GM18517 (cell line): ENCODE measurements at regions not wholly inside any gene's neighbourhood (a gene's known extent, or its start where the extent isn't known, plus 50 kb on each side); places are given as distances from the start of the nearest gene placed in this dataset.
"Not testable (repeated sequence)": the region's sequence is repeated elsewhere in the genome, so short reads cannot be mapped to it uniquely, and the experiment has no call there.

ENCODE experiments used
- ATAC-seq: cut with Tn5 transposase; IDR thresholded peaks from one replicate; pipeline ENCODE4 v1.9.1; 2021; ENCODE audit warnings: mild to moderate bottlenecking, moderate library complexity; ENCODE audit not compliant: unreplicated experiment

DNA sequence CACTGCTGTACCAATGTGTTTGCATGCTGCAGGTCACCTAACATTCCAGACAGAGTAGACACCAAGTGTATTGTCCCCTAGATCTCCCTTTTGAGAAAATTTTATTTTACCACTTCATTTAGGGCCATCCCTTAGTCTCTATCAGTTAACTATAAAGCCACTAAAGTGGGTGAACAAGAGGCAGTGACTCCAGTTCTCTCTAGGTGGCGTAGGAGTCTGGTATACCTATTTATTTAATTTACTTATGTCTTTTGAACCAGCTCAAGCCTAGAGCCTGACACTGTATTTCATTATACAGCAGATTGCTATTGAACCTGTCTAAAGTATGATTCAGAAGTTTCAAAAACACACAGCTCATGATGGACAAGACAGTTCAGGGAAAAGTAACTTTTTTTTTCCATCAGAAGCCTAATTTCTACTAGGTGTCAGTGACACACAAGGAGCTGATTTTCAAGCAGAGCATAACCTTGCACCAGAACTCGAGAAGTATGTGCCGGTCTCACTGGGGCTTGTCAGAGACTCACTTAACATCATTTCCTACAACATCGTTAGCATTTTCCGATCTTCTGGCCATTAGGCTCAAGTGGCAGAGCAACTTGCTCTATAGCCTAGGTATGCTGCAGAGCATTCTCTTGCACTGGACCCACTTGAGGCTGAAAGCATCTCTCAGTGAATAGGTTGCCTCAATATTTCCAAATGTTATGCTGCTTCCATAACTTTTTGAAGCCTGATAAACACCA, 175.4 kb downstream of the CDC14C start:
- ATAC-seq = no peak

DNA sequence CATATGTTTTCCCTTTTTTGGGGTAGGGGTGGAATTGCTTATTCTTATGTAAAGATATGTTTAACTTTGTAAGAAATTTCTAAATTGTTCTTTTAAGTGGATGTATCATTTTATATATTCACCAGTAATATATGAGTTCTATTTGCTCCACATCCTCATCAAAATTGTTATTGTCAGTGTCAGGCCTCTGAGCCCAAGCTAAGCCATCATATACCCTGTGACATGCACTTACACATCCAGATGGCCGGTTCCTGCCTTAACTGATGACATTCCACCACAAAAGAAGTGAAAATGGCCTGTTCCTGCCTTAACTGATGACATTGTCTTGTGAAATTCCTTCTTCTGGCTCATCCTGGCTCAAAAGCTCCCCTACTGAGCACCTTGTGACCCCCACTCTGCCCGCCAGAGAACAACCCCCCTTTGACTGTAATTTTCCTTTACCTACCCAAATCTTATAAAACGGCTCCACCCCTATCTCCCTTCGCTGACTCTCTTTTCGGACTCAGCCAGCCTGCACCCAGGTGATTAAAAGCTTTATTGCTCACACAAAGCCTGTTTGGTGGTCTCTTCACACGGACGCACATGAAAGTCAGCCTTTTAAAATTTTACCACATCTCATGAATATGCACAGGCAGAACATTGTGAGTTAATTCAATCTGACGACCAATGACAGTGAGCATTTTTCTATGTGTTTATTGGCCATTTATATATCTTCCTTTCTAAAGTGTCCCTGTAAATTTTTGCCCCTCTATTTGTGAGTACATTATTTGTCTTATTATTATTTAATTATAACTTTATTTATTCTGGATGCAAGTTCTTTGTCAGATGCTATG, 176.8 kb downstream of the CDC14C start:
- not testable (repeated sequence) for ATAC-seq

DNA sequence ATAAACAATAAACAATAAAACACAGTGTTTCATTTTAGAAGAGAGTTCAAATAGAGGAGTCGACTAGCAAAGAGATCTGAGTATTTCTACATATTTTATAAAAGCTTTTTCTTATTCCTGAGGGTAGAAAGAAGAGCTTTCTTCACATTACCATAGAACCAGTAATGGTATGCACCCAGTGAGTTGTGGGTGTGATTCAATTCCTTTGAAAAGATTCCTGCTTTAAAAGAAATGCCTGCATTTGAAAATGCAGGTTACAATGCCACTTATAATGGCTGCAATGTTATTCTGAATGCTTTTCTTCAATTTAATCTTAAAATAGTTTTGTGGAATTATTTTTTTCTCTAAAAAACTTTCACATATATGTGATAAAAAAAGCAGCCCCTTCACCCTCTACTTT, 178.1 kb downstream of the CDC14C start:
- no peak for ATAC-seq

DNA sequence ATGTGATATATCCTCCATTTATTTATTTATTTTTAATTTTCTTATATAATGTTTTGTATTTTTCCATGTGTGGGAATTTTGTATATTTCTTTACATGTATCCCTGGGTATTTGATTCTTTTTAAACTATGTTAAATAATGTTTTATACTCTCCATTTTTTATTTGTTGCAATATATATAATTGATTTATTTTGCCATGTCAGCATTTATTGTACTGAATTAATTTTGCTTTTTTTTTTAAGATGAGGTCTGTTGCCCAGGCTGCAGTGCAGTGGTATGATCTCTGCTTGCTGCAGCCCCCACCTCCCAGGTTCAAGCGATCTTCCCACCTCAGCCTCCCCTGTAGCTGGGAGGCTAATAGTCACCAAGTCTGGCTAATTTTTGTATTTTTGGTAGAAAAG, 187.4 kb downstream of the CDC14C start:
- no peak for ATAC-seq

DNA sequence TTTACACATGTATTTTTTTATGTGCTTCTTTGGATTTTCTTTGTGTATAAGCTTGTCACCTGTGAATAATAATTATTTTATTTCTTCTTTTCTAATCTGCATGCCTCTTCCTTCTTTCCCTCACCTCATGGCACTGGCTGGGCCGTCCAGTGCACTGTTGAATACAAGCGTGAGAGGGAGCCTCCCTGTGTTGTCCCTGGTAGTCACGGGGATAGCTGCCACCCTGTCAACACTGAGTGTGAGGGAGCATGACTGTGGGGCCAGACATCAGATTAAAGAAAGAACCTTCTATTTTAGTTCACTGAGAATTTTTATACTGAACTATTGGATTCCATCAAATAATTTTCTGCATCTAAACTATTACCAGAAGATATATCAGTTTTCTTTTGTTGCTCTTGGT, 187.9 kb downstream of the CDC14C start:
- ATAC-seq = no peak

DNA sequence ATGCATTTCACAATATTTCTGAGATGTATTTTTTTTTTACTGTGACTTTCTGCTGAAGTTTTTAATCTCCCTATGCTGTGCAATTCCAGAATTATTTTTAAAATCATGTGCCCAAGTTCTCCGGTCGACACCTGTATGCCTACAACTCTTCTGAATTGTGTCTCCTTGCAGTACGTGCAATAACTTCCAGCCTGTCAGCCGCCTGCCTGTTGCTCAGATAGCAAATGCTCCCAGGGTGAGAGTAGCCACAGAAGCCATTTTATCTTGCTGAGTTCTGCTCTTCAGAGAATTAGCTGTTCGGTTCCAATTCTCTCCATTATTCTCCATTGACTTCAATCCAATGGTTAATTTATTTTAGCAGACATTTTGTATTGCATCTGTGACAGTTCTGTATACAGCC, 188.3 kb downstream of the CDC14C start:
- ATAC-seq = no peak

DNA sequence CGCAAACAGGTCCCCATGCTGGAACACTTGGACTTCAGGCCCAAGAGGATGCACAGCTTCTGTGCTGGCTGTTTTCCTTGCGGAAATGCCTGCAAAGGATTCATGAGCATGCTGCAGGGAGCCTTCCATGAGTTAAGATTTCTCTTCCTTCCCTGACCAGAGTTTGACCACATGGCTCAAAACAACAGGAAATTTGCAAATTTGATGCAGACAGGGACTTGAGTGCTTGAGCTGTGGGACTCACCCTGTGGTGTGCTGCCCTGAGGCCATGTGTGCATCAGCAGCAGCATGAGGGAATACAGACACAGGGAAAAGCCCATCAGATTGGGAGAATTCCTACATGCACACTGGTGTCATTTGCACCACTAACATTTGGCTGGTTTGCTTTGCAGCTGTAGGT, 195.4 kb downstream of the CDC14C start:
- ATAC-seq = no peak

DNA sequence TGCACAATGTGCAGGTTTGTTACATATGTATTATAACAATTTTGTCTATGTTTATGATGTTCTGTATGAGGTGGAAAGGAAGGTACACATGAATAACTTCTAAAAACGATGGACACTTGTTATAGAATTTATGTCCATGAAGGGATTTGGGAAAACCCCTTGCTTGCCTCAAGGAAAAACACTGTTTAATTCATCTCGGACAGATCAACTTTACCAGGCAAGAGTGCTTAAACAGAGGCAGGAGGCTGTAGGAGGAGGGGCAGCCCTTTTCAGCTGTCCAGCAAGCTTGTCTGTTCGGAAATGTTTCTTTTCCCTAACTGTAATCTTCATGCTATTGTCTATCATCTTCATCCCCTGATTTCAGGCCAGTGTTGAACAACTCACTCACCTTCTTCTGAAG, 200.9 kb downstream of the CDC14C start:
- no peak for ATAC-seq

DNA sequence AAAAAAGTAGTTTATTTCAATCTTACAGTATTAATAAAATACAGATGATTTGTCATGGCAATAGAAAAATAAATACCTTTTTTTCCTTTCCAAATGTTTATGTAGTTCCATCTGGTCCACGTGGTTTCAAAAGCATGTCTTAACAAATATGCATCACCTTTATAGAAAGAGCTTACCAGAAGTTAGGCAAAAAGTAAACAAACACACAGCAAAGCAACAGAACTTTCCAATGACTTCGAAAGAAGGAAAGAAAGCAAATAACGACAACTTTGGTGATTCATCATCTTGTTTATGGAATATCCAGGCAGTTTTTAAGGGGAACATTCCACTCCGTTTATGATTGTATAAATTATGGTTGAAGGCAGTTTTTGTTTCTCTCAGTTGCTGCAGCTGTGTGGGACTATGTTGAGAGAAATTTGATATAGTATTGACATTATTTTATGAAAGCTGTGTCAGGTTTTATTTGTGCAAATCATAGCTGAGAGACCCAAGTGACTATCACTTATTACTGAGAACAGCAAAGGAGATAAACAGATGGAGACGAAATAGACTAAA, 203.1 kb downstream of the CDC14C start:
- ATAC-seq = no peak

DNA sequence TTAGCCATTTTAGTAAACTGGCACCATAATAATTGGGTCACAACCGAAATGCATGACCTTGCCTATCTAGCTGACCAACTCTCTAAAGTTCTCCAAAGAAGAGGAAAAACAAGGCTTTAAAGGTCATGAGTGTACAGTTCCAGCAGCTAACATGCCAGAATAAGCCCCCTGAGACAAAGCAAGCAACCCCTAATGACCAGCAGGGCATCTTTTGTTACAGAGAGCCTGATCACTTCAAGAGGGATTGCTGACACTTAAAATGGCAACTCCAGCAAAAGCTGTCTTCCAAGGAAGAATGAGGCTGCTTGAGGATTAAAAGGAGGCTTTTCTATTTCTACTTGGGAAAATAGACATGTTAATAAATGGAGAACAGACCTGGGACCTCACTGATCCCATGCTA, 213.6 kb downstream of the CDC14C start:
- no peak for ATAC-seq

DNA sequence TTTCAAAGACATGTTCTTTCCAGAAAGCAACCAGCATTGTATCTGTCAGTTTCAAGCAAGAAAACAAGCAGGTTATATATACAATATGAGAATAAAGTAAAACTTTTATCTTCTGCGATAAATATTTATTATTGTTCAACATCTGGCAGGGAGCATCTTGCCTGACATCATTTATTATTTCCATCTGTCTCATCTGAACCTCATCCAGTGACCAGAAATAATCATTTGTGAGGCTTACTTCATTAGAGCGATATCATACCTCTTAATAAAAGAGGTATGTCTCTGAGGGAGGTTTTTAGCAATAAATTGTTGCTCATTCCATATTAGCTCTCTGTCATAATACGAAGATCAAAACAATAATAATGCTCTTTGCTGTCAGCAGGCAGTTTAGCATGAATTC, 226.1 kb downstream of the CDC14C start:
- ATAC-seq = no peak

DNA sequence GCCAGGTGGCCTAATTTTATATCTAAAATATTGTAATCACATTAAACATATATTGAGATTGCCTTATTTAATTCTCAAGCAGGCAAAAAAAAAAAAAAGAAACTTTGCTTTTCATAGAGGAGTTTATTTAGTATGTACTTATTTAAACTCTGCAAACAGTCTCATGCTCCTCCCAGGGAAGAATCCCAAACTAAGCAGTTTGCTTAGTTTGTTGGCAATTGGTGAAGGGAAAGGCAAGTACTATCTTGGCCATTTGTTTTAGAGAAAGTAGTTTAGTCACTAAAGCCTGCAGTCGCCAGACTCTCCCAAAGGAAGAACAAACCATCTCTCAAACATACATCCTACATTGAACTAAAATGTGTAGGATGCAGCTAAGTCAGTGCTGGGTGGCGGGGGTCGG, 226.8 kb downstream of the CDC14C start:
- no peak for ATAC-seq

DNA sequence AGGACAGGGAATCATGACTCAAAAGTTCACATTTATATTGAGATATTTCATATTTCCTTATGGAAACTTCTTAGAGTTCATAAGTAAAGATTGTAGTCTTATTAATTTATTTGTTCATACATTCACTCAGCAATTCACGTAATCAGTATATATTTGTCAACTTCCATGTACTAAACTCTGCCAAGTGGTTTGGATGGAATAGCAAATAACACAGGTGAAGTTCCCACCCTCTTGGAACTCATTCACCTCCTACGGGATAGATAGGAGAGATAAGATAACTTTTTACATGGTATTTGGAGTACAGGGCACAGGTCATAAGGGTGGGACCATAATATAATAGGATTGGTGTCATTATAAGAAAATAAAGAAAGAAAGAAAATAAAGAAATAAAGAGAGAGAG, 234.0 kb downstream of the CDC14C start:
- ATAC-seq = no peak

DNA sequence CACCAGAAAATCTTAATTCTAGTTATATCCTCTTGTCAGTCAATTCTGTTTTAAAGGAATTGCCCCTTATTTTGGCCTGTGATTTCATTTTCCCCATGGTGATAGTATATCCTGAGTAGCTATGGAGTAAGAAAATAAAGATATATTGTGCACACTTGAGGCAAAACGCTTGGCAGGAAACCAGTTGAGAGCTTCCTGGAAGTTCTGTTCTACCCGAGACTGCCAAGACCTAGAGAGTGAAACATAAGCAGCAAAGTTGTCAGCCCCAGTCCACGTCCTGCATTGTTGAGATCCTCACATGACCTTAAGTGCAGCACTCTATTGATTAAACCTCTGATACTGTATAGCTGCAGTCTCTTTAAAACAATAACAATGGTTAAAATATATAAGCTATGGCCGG, 235.2 kb downstream of the CDC14C start:
- no peak for ATAC-seq

DNA sequence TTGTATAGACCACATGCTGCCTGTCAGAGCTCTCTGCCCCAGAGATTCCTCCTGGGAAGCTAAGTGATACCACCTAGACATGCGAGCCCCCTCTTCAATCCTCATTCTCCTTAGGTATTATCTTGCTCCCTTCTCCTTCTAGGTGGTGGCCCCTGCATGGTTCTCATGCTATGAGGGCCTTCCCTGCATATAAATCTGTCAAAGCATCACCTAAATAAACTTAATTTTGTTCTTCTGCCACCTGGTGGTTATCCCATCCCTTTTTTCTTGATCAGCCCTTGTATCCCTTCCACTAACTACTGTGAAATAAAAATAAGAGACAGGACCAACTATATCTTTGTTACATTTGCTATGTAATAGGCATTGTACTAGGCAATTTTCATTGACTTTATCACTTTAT, 242.1 kb downstream of the CDC14C start:
- ATAC-seq = no peak

DNA sequence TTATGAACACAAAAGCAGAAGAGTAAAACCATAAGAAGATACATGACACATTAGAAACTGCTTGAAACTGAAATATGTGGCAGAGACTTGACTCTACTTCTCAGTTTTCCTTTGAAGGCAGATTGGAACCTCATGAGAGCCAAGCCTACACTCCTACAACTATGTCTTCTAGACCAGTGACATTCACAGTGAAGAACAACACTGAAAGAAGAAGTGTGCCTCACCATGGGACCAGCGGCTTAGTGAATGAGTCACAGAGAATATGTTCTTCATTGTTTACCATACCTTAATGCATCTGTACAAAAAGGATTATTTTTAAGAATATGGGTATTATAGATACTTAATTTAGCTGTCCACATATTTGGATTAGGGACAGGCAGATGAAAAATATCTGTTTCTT, 248.3 kb downstream of the CDC14C start:
- no peak for ATAC-seq

DNA sequence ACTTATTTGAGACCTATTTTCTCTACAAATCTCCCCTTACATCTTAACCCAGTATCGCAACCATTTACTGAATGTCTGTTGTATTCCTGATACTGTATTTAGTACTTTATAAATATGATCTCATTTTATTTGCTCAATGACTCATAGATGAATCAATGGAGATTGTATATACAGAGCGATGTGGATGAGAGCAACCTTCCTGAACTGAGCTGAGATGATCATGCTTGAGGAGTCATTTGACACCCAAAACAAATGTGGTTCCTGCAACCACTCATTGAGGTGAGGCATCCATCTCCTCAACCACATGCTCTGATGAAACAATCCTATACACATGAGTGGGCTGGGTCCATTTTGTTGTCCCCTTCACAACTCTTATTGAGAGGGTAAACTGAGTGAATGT, 250.0 kb downstream of the CDC14C start:
- no peak for ATAC-seq

DNA sequence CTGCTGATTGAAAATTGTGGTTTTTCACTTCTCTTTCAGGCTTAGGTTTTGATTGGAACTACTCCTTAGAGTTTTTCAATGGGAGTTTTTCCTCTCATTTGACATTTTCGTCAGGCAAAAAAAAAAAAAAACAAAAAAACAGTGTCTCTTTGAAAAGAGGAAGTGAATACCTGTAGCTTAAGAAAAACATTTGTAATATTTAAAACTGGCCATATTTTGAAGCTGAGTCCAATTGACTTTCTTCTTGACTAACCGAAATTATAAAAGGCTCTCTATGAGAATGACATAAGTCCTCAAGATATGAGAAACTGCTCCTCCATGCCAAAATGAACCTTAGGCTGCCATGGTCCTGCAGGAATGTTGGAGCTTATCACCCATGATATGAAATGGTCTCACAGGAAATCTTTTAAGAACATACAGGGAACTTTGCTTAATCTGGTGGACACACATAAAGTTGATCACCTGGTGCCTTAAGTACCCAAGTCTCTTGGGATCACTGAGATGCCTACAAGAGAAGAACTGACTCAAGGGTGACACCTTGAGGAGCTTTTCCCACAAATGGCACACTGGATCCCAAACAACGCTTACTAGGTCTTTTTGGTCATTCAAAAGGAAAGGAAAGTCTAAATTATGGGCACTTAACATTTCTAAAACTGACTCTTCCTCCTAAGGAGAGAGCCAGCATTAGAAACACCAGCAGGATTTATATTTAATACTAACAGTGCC, 263.4 kb downstream of the CDC14C start:
- no peak for ATAC-seq

DNA sequence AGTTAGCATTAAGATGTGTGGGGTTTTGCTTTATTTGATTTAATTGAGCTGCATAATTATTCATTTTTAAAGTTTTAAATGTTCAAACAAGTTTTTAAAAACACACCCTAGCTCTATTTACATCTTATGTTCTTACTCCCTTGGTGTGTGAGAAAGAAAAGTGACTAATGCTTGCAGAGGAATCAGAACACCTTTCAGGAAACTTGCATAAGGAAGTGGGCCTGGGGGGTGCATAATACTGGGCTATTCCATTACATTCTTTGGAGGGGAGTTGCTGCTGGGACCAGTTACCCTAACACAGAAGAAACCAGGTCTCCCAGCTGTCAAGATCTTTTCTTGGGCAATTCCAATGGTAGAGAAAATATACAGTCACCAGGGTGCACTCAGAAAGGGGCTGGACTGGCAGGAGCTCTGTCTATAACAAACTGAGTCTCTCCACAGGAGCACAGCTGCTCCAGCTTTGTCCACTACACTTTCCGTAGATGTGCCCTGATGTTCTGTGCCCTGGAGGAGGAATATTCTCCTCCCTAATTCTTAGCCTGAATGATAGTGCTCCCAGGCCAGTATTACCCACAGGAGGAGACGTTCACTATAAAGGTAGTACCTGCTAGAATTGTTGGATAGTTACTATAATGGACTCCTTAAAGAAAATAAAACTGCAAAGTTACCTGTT, 304.2 kb downstream of the CDC14C start:
- ATAC-seq = no peak

DNA sequence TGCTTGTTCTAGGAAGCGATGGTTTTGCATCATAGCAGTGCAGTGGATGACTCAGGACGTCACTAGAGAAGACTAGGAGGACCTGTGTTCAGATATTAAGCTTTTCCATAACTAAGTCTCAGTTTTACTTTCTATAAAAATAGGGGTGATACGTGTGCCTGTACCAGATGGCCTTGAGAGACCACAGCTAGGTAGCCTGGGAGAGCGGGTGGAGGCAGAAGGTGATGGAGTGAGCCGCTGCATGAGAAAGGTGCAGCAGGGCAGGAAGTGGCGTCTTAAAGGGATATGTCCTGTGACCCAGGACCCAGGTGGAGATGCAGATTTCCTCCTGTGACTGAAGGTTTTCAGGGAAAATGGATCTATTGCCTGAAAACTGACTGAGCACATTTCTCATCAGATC, 304.9 kb downstream of the CDC14C start:
- no peak for ATAC-seq

DNA sequence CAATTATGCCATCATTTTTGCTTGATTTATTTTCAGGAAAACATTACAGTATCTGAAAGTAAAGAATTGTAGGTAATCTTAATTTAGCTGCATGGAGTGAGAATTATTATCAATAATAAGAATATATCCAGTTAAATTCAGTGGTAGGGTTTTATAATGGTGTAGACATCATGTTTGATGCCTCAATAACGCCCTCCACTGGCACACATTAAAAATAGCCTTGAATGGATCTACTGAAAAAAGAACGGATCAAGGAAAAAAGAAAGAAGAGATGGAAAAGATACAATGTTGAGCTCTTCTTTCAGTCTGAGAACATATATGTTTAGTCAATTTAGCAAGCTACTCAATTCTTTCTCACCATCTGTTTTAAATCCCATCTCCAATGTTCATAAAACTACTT, 319.2 kb downstream of the CDC14C start:
- ATAC-seq = no peak
